RPMI7951 (cell line): ENCODE measurements at regions not wholly inside any gene's neighbourhood (a gene's known extent, or its start where the extent isn't known, plus 50 kb on each side); places are given as distances from the start of the nearest gene placed in this dataset.
"Not testable (repeated sequence)": the region's sequence is repeated elsewhere in the genome, so short reads cannot be mapped to it uniquely, and the experiment has no call there.

Source experiments
- DNase-seq: peaks from one replicate; pipeline ENCODE4 v3.0.0-alpha.2; 2012; ENCODE audit warnings: low read depth

DNA sequence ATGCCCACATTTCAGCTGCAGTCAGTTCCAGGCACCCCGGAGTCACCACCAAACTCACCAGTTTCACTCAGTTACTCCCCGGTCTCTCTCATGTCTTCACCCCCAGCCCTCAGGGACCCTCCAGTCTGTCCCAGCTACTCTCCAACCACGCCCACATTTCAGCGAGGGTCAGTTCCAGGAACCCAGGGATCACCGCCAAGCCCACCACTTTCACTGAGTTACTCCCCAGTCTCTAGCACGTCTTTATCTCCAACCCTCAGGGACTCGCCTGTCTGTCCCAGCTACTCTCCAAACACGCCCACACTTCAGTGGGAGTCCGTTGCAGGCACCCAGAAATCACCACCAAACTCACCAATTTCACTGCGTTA, 337.5 kb downstream of the CWH43 start:
- DNase-seq = not testable (repeated sequence)
